ENCODE measurements at regions not wholly inside any gene's neighbourhood (a gene's known extent, or its start where the extent isn't known, plus 50 kb on each side); places are given as distances from the start of the nearest gene placed in this dataset.

- Mint-ChIP-seq H3K27ac (no peak overlapping the region), H3K4me3 (no peak overlapping the region), H3K36me3 (ENCODE audit: low read depth) (no peaks in the 10 kb centered on the region), H3K27me3 (no peaks in the 10 kb centered on the region), H3K4me1 (no peaks in the 10 kb centered on the region), H3K9me3 (peaks cover 12% of the 10 kb centered on the region)
- no peak for ATAC-seq (replicated peaks)
Observed at GRCh38 chr9:108197899-108198298, 657.9 kb downstream of the ACTL7B start.

GRCh38 chr9:108197008-108197365 is 658.8 kb downstream of the ACTL7B start:
- H3K4me1 Mint-ChIP-seq: no peaks in the 10 kb centered on the region
- no peak for ATAC-seq (replicated peaks)
- H3K9me3 Mint-ChIP-seq: peaks cover 18% of the 10 kb centered on the region
- no peaks in the 10 kb centered on the region for H3K36me3 Mint-ChIP-seq (ENCODE audit: low read depth)
- no peak overlapping the region for H3K27ac Mint-ChIP-seq
- H3K27me3 Mint-ChIP-seq: no peaks in the 10 kb centered on the region
- no peak overlapping the region for H3K4me3 Mint-ChIP-seq

- Mint-ChIP-seq H3K27ac (no peak overlapping the region), H3K4me3 (no peak overlapping the region), H3K27me3 (no peaks in the 10 kb centered on the region), H3K4me1 (no peaks in the 10 kb centered on the region), H3K36me3 (ENCODE audit: low read depth) (no peaks in the 10 kb centered on the region), H3K9me3 (peaks cover 17% of the 10 kb centered on the region)
- no peak for ATAC-seq (replicated peaks)
Observed at GRCh38 chr9:108196332-108197007, 659.3 kb downstream of the ACTL7B start.

GRCh38 chr9:108194154-108194553 is 661.6 kb downstream of the ACTL7B start:
- H3K4me1 Mint-ChIP-seq: no peaks in the 10 kb centered on the region
- no peaks in the 10 kb centered on the region for H3K27me3 Mint-ChIP-seq
- ATAC-seq (replicated peaks): no peak
- H3K36me3 Mint-ChIP-seq (ENCODE audit: low read depth): no peaks in the 10 kb centered on the region
- H3K9me3 Mint-ChIP-seq: peaks cover 12% of the 10 kb centered on the region
- H3K4me3 Mint-ChIP-seq: no peak overlapping the region
- no peak overlapping the region for H3K27ac Mint-ChIP-seq

GRCh38 chr9:108193026-108193710 is 662.6 kb downstream of the ACTL7B start:
- peaks cover 12% of the 10 kb centered on the region for H3K9me3 Mint-ChIP-seq
- H3K36me3 Mint-ChIP-seq (ENCODE audit: low read depth): no peaks in the 10 kb centered on the region
- no peak for ATAC-seq (replicated peaks)
- H3K4me1 Mint-ChIP-seq: no peaks in the 10 kb centered on the region
- H3K27ac Mint-ChIP-seq: no peak overlapping the region
- H3K27me3 Mint-ChIP-seq: no peaks in the 10 kb centered on the region
- no peak overlapping the region for H3K4me3 Mint-ChIP-seq

GRCh38 chr9:108191065-108191464 is 664.7 kb downstream of the ACTL7B start:
- H3K9me3 Mint-ChIP-seq: peaks cover 12% of the 10 kb centered on the region
- no peaks in the 10 kb centered on the region for H3K27me3 Mint-ChIP-seq
- H3K36me3 Mint-ChIP-seq (ENCODE audit: low read depth): no peaks in the 10 kb centered on the region
- H3K27ac Mint-ChIP-seq: no peak overlapping the region
- no peaks in the 10 kb centered on the region for H3K4me1 Mint-ChIP-seq
- no peak for ATAC-seq (replicated peaks)
- H3K4me3 Mint-ChIP-seq: no peak overlapping the region

GRCh38 chr9:108188976-108189375 is 666.8 kb downstream of the ACTL7B start:
- no peaks in the 10 kb centered on the region for H3K36me3 Mint-ChIP-seq (ENCODE audit: low read depth)
- H3K9me3 Mint-ChIP-seq: peaks cover 12% of the 10 kb centered on the region
- H3K27ac Mint-ChIP-seq: no peak overlapping the region
- no peaks in the 10 kb centered on the region for H3K27me3 Mint-ChIP-seq
- H3K4me1 Mint-ChIP-seq: no peaks in the 10 kb centered on the region
- no peak for ATAC-seq (replicated peaks)
- no peak overlapping the region for H3K4me3 Mint-ChIP-seq

GRCh38 chr9:108188482-108188881 is 667.3 kb downstream of the ACTL7B start:
- H3K9me3 Mint-ChIP-seq: peaks cover 12% of the 10 kb centered on the region
- ATAC-seq (replicated peaks): no peak
- no peak overlapping the region for H3K27ac Mint-ChIP-seq
- H3K27me3 Mint-ChIP-seq: no peaks in the 10 kb centered on the region
- H3K4me1 Mint-ChIP-seq: no peaks in the 10 kb centered on the region
- H3K36me3 Mint-ChIP-seq (ENCODE audit: low read depth): no peaks in the 10 kb centered on the region
- H3K4me3 Mint-ChIP-seq: no peak overlapping the region

GRCh38 chr9:108186642-108187395 is 669.0 kb downstream of the ACTL7B start:
- no peak overlapping the region for H3K4me3 Mint-ChIP-seq
- no peak for ATAC-seq (replicated peaks)
- H3K4me1 Mint-ChIP-seq: no peaks in the 10 kb centered on the region
- no peaks in the 10 kb centered on the region for H3K27me3 Mint-ChIP-seq
- peaks cover 6% of the 10 kb centered on the region for H3K9me3 Mint-ChIP-seq
- no peaks in the 10 kb centered on the region for H3K36me3 Mint-ChIP-seq (ENCODE audit: low read depth)
- H3K27ac Mint-ChIP-seq: no peak overlapping the region

- ATAC-seq (replicated peaks): no peak
- H3K4me3 Mint-ChIP-seq: no peak overlapping the region
- H3K4me1 Mint-ChIP-seq: no peaks in the 10 kb centered on the region
- H3K27me3 Mint-ChIP-seq: no peaks in the 10 kb centered on the region
- H3K9me3 Mint-ChIP-seq: peaks cover 11% of the 10 kb centered on the region
- H3K36me3 Mint-ChIP-seq (ENCODE audit: low read depth): no peaks in the 10 kb centered on the region
- no peak overlapping the region for H3K27ac Mint-ChIP-seq
Observed at GRCh38 chr9:108185613-108186012, 670.2 kb downstream of the ACTL7B start.

GRCh38 chr9:108184941-108185340 is 670.8 kb downstream of the ACTL7B start:
- H3K9me3 Mint-ChIP-seq: peaks cover 6% of the 10 kb centered on the region
- no peak for ATAC-seq (replicated peaks)
- H3K4me3 Mint-ChIP-seq: no peak overlapping the region
- no peaks in the 10 kb centered on the region for H3K4me1 Mint-ChIP-seq
- H3K27me3 Mint-ChIP-seq: no peaks in the 10 kb centered on the region
- no peak overlapping the region for H3K27ac Mint-ChIP-seq
- H3K36me3 Mint-ChIP-seq (ENCODE audit: low read depth): no peaks in the 10 kb centered on the region

GRCh38 chr9:108184009-108184408 is 671.8 kb downstream of the ACTL7B start:
- H3K27ac Mint-ChIP-seq: no peak overlapping the region
- H3K9me3 Mint-ChIP-seq: peaks cover 6% of the 10 kb centered on the region
- no peak overlapping the region for H3K4me3 Mint-ChIP-seq
- H3K27me3 Mint-ChIP-seq: no peaks in the 10 kb centered on the region
- no peak for ATAC-seq (replicated peaks)
- no peaks in the 10 kb centered on the region for H3K4me1 Mint-ChIP-seq
- no peaks in the 10 kb centered on the region for H3K36me3 Mint-ChIP-seq (ENCODE audit: low read depth)

- Mint-ChIP-seq H3K9me3 (peaks cover 6% of the 10 kb centered on the region), H3K36me3 (ENCODE audit: low read depth) (no peaks in the 10 kb centered on the region), H3K27me3 (no peaks in the 10 kb centered on the region), H3K4me3 (no peak overlapping the region), H3K4me1 (no peaks in the 10 kb centered on the region), H3K27ac (no peak overlapping the region)
- ATAC-seq (replicated peaks): no peak
Observed at GRCh38 chr9:108182950-108183381, 672.8 kb downstream of the ACTL7B start.

GRCh38 chr9:108182270-108182669 is 673.5 kb downstream of the ACTL7B start:
- Mint-ChIP-seq H3K27ac (no peak overlapping the region), H3K4me1 (no peaks in the 10 kb centered on the region), H3K4me3 (no peak overlapping the region), H3K9me3 (peaks cover 6% of the 10 kb centered on the region), H3K27me3 (no peaks in the 10 kb centered on the region), H3K36me3 (ENCODE audit: low read depth) (no peaks in the 10 kb centered on the region)
- ATAC-seq (replicated peaks): no peak

- H3K27me3 Mint-ChIP-seq: no peaks in the 10 kb centered on the region
- peaks cover 6% of the 10 kb centered on the region for H3K9me3 Mint-ChIP-seq
Observed at GRCh38 chr9:108181441-108181840, 674.3 kb downstream of the ACTL7B start.

More at GRCh38 chr9:108181441-108181840, 674.3 kb downstream of the ACTL7B start:
- H3K4me3 Mint-ChIP-seq: no peak overlapping the region
- no peaks in the 10 kb centered on the region for H3K36me3 Mint-ChIP-seq (ENCODE audit: low read depth)
- ATAC-seq (replicated peaks): no peak
- no peaks in the 10 kb centered on the region for H3K4me1 Mint-ChIP-seq
- H3K27ac Mint-ChIP-seq: no peak overlapping the region
